NOMO-1 (cell line): ENCODE measurements at regions not wholly inside any gene's neighbourhood (a gene's known extent, or its start where the extent isn't known, plus 50 kb on each side); places are given as distances from the start of the nearest gene placed in this dataset.

Experiments used
- DNase-seq, 2 experiments: peaks; one replicate each; lab custom pipeline; 2025; ENCODE audit not compliant: unreplicated experiment in 2 of 2; lab: John Stamatoyannopoulos, UW

- no peak for DNase-seq
Observed at GRCh38 chr1:87903242-87903641, 574.6 kb downstream of the LMO4 start.

DNA sequence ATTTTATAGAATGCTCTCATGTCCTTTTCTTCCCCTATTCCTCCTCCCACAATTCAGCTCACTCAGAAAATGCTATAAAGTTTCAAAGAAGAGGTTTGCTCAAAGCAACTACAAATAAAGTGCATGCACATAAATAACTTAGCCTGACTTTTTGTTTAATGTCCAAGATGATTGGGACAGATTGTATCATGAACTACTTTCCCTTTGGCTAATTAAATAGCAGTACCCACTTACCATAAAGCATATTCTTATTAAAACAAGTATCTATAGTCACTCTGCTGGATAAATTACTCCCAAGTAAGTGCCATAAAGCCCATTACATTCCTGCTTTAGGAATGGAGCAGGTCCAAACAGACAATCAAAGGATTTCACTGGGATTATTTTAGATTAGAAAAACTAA, 576.0 kb downstream of the LMO4 start:
- no peak for DNase-seq

GRCh38 chr1:87905651-87906050, 577.0 kb downstream of the LMO4 start:
- DNase-seq: no peak

- DNase-seq: no peak
Observed at GRCh38 chr1:87906078-87906477, 577.4 kb downstream of the LMO4 start.

DNA sequence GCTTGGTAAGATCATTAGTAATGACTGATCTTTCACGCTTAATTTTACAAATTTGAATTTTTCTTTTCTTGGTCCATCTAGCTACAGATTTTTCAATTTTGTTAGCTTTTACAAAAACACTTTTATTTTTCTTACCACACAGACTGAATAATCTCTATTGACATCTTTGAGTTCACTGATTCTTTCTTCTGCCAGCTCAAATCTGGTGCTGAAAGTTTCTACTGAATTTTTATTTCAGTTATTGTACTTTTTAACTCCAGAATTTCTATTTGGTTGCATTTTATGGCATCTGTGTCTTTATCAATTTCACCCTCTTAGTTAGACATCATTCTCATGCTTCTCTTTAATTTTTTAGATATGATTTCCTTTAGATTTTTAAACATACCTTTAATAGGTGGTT, 584.7 kb downstream of the LMO4 start:
- DNase-seq: no peak

DNA sequence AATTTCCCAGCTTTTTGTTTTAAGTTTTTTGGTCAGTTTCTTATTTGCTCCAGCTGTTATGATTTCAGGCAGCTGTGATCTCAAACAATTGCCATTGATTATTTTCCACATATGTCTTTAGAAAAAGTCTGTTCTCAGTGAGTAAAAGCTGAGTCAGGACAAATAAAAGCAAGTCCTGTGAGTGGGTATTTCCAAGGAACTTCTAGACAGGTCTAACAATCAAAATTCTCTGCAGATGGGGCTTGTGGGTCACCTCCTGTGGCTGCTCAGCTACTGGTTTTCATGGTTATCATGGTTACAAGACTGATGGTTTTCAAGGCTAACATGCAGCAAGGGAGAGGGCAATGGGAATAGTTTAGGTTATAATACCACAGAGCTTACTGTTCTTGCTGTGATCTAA, 585.7 kb downstream of the LMO4 start:
- no peak for DNase-seq

DNA sequence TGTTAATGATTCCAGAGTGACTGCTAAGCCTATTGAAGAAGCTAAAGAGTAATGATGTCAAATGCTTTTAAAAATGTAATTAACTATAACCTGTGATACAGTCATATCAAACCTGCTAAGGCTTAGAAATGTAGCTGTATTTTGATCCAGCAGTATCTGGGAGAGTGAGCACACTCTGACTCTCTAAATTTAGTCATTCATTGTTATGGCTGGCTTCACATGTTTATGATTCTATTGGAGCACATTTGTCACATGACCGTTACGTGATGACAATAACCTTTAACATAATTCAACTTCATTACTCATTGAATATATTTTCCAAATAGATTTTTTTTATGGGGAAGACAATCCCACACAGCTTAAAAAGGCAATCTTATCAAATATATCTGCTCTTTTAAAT, 587.1 kb downstream of the LMO4 start:
- no peak for DNase-seq

DNA sequence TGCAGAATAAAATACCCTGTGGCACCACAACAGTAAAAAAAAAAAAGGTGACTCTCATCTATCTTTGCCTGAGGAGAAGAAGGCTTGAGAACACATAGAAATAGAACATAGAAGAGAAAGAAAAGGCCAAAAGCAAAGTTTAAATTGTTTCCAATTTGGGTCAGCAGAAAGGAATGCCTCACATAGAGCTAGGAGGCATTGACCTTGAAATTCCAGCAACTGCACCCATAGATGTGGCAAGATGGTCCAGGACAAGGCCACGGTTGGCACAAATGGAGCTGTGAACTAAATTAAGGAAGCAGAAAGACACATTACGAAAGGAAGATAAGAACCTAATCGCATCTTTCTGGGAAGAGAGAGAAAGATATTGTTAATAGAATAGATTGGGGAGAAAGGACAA, 588.3 kb downstream of the LMO4 start:
- no peak for DNase-seq

DNA sequence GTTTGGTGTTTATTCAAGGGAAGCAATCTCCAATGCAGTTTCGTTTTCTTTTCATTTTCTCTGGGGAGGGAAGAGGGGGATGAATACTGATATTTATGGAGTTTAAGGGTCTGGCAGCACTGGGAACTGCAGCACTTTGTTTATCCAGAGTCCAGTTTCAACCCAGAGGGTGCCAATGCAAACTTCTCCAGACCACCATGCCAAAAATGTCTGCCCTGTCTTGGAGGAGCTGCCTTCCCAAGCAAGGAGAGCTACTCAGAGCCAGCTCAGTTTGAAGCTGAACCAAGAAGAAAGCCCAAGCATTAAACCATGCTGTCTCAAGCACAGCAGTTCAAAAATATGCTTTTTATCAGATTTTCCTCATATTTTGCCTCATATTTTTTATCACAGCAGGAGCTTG, 589.7 kb downstream of the LMO4 start:
- no peak for DNase-seq

DNA sequence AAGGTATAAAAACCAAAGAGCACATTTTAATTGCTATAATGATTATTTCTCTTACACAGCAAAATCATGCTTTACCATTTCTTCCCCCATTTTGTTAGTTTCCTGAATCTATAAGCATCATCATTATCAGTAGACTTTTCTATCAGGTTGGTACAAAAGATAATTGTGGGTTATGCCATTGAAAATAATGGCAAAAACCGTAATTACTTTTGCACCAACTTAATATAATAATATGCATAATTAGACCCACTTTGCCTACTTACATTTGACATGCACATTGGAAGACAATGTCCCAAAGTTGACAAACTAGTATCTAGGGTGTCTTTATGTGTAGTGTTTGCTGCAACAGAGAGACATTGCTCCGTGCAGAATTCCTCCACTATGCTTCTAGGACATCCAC, 594.2 kb downstream of the LMO4 start:
- no peak for DNase-seq

GRCh38 chr1:87926131-87926830, 597.6 kb downstream of the LMO4 start:
- DNase-seq: no peak

DNA sequence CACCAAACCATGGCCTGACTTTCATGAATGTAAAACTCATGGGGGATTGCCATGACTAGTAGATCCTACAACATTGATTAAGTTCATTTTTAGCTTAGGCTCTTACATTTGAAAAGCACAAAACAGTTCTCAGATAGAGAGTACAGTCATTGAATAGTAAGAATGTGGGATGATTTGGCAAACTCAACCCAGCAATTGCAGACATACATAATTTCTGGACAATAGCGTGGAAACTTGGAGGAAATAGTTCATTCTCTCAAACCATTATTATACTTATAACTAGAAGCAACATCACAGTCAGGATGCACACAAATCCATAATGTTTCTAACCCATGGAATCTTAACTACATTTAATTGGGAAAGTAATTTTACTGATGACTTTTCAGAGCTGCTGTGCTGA, 598.2 kb downstream of the LMO4 start:
- DNase-seq: no peak

GRCh38 chr1:87927391-87928280, 599.0 kb downstream of the LMO4 start:
- no peak for DNase-seq

- no peak for DNase-seq
Observed at GRCh38 chr1:87928623-87929022, 599.9 kb downstream of the LMO4 start.

GRCh38 chr1:87929906-87930305, 601.2 kb downstream of the LMO4 start:
- DNase-seq: no peak

GRCh38 chr1:87930796-87931195, 602.1 kb downstream of the LMO4 start:
- DNase-seq: no peak

DNA sequence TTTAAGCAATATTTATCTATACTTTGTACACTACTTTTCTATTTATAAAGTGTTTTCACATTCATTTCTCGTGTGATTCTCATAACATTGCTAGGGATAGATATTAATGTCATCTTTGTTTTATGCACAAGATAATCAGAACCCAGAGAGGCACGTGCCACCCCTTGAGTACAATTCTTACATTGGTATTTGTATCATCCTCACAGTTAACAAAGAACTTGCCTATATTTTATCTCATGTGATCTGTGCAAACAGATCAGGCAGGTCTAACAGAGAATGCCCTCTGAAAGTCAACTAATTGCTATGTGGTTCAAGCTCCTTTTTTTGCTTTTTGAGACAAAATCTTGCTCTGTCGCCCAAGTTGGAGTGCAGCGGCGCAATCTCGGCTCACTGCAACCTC, 604.5 kb downstream of the LMO4 start:
- DNase-seq: no peak

DNA sequence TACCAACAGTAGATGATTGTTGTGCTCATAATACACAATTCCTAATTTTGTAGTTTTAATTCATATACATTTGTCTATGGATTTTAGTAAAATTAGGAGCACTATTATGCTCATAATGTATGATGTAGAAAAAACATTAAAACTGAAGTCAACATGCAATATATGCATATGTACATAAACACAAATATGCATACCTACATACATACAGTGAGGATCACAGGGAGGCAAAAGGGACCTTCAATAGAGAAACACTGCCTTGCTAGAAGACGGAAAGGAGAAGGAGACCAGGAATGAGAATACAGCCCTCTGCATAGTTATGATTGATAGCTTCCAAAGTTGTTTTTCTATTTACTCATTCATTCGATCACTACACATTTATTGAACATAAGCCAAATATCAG, 606.5 kb downstream of the LMO4 start:
- DNase-seq: no peak

DNA sequence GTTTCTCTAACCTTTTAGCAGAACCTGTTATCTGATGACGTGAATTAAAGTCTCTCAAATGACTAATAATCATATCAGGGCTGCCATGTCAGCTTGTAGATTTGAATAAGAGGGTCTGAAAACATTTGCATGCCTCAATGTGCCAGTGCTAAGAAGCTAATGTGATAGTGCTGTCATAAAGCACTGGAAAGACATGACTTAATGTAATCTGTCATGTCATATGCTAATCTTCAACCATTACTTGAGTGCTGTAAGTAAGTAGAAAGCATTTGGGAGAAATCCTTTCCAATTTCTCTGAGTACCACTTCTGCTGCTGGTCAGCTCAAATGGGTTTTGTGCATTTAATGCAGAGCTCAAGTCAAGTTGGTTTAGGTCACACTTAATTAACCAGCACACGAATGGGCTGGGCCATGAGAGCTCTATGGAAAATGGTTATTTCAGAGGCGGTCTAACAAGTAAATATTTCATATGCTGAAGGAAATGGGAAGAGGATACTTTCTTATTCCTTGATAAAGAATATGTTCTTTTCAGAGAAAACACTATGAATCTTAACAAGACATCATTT, 609.2 kb downstream of the LMO4 start:
- DNase-seq: no peak

- no peak for DNase-seq
Observed at GRCh38 chr1:87938631-87939030, 610.0 kb downstream of the LMO4 start.

GRCh38 chr1:87939444-87939843, 610.8 kb downstream of the LMO4 start:
- DNase-seq: no peak

DNA sequence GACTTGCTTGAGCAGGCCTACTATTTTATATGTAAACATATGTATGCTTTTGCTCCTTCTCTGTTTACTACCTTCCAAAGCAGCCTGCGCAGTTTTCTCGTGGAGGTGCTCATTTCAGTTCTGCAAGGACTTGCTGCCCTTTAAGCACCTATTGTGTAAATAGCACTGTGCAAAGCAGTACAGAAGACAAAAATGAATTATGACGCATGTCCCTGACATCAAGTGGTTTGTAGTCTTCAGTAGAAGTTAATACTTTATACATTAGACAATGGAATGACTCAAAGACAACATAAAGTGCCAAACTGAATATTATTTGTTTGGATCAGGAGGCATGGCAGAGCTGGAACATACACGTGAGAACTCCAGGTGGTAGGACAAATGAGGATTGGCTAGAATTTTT, 611.7 kb downstream of the LMO4 start:
- DNase-seq: no peak
